ENCODE measurements at regions not wholly inside any gene's neighbourhood (a gene's known extent, or its start where the extent isn't known, plus 50 kb on each side); places are given as distances from the start of the nearest gene placed in this dataset.
A peak's percentile ranks its signal among the peaks of the same experiment; 100 is the strongest.

DNA sequence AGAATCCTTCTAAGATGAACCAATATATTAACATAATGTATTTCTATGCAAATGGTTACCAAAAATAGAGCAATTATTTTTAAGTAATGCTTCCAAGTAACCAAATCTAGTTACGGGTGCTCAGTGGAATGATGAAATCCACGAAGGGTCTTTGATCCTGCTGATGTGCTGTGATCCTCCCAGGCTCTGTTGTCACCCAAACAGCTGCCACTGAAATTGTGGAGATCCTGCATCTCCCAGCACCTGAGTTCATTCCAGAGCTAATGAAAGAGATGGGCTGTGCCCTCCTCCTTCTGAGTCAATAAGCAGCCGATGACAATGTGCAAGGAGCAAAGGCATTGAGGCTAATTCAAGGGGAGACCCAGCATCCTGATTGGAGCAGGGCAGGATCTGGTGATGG lies 362.4 kb upstream of the SOX11 start:
- 77% methylated on average over 3 of the region's 3 CpGs for WGBS (ENCODE audit: insufficient coverage)
- Histone ChIP-seq H3K4me3 (ENCODE audit: low read depth, low read length) (no peak overlapping the region), H3K36me3 (ENCODE audit: control insufficient read depth, insufficient read depth, low read length) (no peaks in the 10 kb centered on the region), H3K27me3 (ENCODE audit: control insufficient read depth, insufficient read depth, low read length) (no peaks in the 10 kb centered on the region), H3K27ac (ENCODE audit: low read depth, low read length) (no peak overlapping the region), H3K9me3 (ENCODE audit: control insufficient read depth, insufficient read depth, low read length) (no peaks in the 10 kb centered on the region), H3K4me1 (ENCODE audit: control insufficient read depth, insufficient read depth, low read length) (peaks cover 3% of the 10 kb centered on the region)
- DNase-seq (ENCODE audit: low read depth in 4 of 6, low spot score in 6 of 6): no peak

GRCh38 chr2:5330961-5331360 lies 361.2 kb upstream of the SOX11 start:
- Histone ChIP-seq H3K4me1 (ENCODE audit: control insufficient read depth, insufficient read depth, low read length) (peaks cover 3% of the 10 kb centered on the region), H3K36me3 (ENCODE audit: control insufficient read depth, insufficient read depth, low read length) (no peaks in the 10 kb centered on the region), H3K9me3 (ENCODE audit: control insufficient read depth, insufficient read depth, low read length) (no peaks in the 10 kb centered on the region), H3K27ac (ENCODE audit: low read depth, low read length) (no peak overlapping the region), H3K27me3 (ENCODE audit: control insufficient read depth, insufficient read depth, low read length) (no peaks in the 10 kb centered on the region), H3K4me3 (ENCODE audit: low read depth, low read length) (no peak overlapping the region)
- no CpG with 5 or more reads among the region's 1 CpG for WGBS (ENCODE audit: insufficient coverage)
- DNase-seq (ENCODE audit: low read depth in 4 of 6, low spot score in 6 of 6): no peak

DNA sequence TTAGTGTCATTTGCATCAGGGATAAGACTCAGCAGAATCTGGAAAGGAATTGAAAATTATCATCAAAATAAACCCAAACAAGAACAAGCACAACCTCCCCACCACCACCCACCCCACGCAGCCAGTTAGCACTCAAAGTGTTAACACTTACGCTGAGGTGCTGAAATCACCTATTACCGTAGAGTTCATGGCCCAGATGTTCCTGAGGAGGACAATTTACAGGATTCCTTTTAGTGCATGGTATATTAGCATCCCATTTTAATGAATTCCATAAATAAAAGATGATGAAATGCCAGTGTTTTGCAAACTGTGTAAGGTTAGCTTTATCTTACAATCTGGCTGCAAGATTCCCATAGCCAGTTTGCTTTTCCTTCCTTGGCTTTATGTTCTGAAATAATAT lies 359.3 kb upstream of the SOX11 start:
- H3K36me3 ChIP-seq (ENCODE audit: control insufficient read depth, insufficient read depth, low read length): no peaks in the 10 kb centered on the region
- no CpG with 5 or more reads among the region's 3 CpGs for WGBS (ENCODE audit: insufficient coverage)
- no peaks in the 10 kb centered on the region for H3K9me3 ChIP-seq (ENCODE audit: control insufficient read depth, insufficient read depth, low read length)
- H3K27me3 ChIP-seq (ENCODE audit: control insufficient read depth, insufficient read depth, low read length): no peaks in the 10 kb centered on the region
- DNase-seq (ENCODE audit: low read depth in 4 of 6, low spot score in 6 of 6): peak in 1 of 6 donors; percentile 26
- H3K27ac ChIP-seq (ENCODE audit: low read depth, low read length): no peak overlapping the region
- peaks cover 3% of the 10 kb centered on the region for H3K4me1 ChIP-seq (ENCODE audit: control insufficient read depth, insufficient read depth, low read length)
- no peak overlapping the region for H3K4me3 ChIP-seq (ENCODE audit: low read depth, low read length)

DNA sequence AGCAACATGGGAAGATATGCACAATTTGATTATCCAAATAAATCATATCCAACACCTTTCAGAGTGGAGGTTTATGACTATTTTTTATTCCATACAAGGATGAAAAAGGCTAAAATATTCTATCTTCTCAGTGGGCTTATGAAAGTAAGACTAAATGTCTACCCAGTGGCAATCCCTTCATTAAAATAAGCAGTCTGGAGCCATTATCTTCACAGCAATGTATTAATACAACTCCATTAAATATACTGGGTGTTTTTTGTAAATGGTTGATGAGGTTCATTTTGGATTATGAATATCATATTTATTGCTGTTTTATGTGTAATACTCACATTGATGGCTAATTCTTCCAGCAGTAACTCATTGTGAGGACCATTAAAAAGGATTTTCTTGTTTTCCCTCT lies 352.7 kb upstream of the SOX11 start:
- Histone ChIP-seq H3K9me3 (ENCODE audit: control insufficient read depth, insufficient read depth, low read length) (no peaks in the 10 kb centered on the region), H3K27me3 (ENCODE audit: control insufficient read depth, insufficient read depth, low read length) (no peaks in the 10 kb centered on the region), H3K27ac (ENCODE audit: low read depth, low read length) (no peak overlapping the region), H3K4me1 (ENCODE audit: control insufficient read depth, insufficient read depth, low read length) (no peaks in the 10 kb centered on the region), H3K36me3 (ENCODE audit: control insufficient read depth, insufficient read depth, low read length) (no peaks in the 10 kb centered on the region), H3K4me3 (ENCODE audit: low read depth, low read length) (no peak overlapping the region)
- DNase-seq (ENCODE audit: low read depth in 4 of 6, low spot score in 6 of 6): peak in 1 of 6 donors; percentile 72

DNA sequence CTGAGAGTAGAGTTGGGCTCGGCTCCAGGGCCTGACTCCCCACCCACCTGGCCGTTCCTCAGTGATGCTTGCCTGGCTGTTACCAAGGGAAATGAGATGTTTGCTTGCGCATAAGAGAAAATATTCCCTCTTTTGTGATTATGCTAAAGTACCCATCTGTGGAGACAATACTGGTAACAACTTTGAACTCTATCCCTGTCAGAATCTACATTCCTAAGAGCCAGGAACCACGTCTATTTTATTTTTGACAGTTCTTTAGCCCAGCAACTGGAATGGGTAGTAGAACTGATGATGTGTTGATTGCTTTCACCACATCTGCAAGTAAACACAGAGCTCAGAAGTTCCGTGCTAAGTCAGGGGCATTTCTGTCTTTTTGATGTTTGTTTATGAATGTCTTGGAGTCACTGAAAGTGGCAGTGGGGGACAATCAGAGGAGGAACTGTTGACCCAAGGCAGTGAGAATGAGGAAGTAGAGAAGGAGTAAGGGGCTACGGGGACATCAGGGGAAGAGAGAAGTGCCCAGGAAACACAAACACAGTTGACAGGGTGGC lies 348.3 kb upstream of the SOX11 start:
- H3K9me3 ChIP-seq (ENCODE audit: control insufficient read depth, insufficient read depth, low read length): no peaks in the 10 kb centered on the region
- no peaks in the 10 kb centered on the region for H3K27me3 ChIP-seq (ENCODE audit: control insufficient read depth, insufficient read depth, low read length)
- no peaks in the 10 kb centered on the region for H3K36me3 ChIP-seq (ENCODE audit: control insufficient read depth, insufficient read depth, low read length)
- H3K27ac ChIP-seq (ENCODE audit: low read depth, low read length): no peak overlapping the region
- no peaks in the 10 kb centered on the region for H3K4me1 ChIP-seq (ENCODE audit: control insufficient read depth, insufficient read depth, low read length)
- H3K4me3 ChIP-seq (ENCODE audit: low read depth, low read length): no peak overlapping the region
- no peak for DNase-seq (ENCODE audit: low read depth in 4 of 6, low spot score in 6 of 6)
- WGBS (ENCODE audit: insufficient coverage): 90% methylated on average over 2 of the region's 6 CpGs

- Histone ChIP-seq H3K4me1 (ENCODE audit: control insufficient read depth, insufficient read depth, low read length) (no peaks in the 10 kb centered on the region), H3K4me3 (ENCODE audit: low read depth, low read length) (no peak overlapping the region), H3K9me3 (ENCODE audit: control insufficient read depth, insufficient read depth, low read length) (no peaks in the 10 kb centered on the region), H3K27ac (ENCODE audit: low read depth, low read length) (no peak overlapping the region), H3K36me3 (ENCODE audit: control insufficient read depth, insufficient read depth, low read length) (no peaks in the 10 kb centered on the region), H3K27me3 (ENCODE audit: control insufficient read depth, insufficient read depth, low read length) (no peaks in the 10 kb centered on the region)
- no peak for DNase-seq (ENCODE audit: low read depth in 4 of 6, low spot score in 6 of 6)
- WGBS (ENCODE audit: insufficient coverage): 64% methylated on average over 2 of the region's 2 CpGs
These were observed 339.9 kb upstream of the SOX11 start for GRCh38 chr2:5352286-5352685.

DNA sequence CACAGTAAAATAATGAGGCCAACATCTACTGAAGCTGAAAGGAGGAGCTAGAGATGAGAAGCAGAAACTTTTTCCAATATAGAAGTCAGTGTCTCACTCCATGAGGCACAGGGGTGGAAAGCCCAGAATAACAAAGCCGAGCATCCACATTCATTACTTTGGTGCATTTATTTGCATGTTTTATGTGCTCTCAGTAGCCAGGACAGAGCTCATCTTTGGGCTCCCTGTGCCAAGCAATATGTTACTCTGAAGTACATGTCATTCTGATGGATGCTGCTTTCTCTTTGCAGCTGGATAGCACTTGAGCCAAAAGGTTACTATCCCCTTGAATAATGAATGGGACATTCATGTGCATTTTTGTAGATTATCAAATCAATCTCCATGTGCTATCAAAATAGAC lies 338.6 kb upstream of the SOX11 start:
- DNase-seq (ENCODE audit: low read depth in 4 of 6, low spot score in 6 of 6): peak in 2 of 6 donors; percentile 35 to 57
- H3K4me3 ChIP-seq (ENCODE audit: low read depth, low read length): no peak overlapping the region

GRCh38 chr2:5359397-5359796 lies 332.8 kb upstream of the SOX11 start:
- no peaks in the 10 kb centered on the region for H3K4me1 ChIP-seq (ENCODE audit: control insufficient read depth, insufficient read depth, low read length)
- no peak overlapping the region for H3K4me3 ChIP-seq (ENCODE audit: low read depth, low read length)
- H3K36me3 ChIP-seq (ENCODE audit: control insufficient read depth, insufficient read depth, low read length): no peaks in the 10 kb centered on the region
- H3K27ac ChIP-seq (ENCODE audit: low read depth, low read length): no peak overlapping the region
- H3K27me3 ChIP-seq (ENCODE audit: control insufficient read depth, insufficient read depth, low read length): no peaks in the 10 kb centered on the region
- no peaks in the 10 kb centered on the region for H3K9me3 ChIP-seq (ENCODE audit: control insufficient read depth, insufficient read depth, low read length)
- peak in 2 of 6 donors; percentile 72 to 92 for DNase-seq (ENCODE audit: low read depth in 4 of 6, low spot score in 6 of 6)
- WGBS (ENCODE audit: insufficient coverage): 67% methylated on average over 1 of the region's 6 CpGs

More for the DNA sequence above, 338.6 kb upstream of the SOX11 start:
- no peaks in the 10 kb centered on the region for H3K36me3 ChIP-seq (ENCODE audit: control insufficient read depth, insufficient read depth, low read length)
- no peaks in the 10 kb centered on the region for H3K4me1 ChIP-seq (ENCODE audit: control insufficient read depth, insufficient read depth, low read length)
- no CpG with 5 or more reads among the region's 1 CpG for WGBS (ENCODE audit: insufficient coverage)
- no peaks in the 10 kb centered on the region for H3K27me3 ChIP-seq (ENCODE audit: control insufficient read depth, insufficient read depth, low read length)
- no peak overlapping the region for H3K27ac ChIP-seq (ENCODE audit: low read depth, low read length)
- no peaks in the 10 kb centered on the region for H3K9me3 ChIP-seq (ENCODE audit: control insufficient read depth, insufficient read depth, low read length)

DNA sequence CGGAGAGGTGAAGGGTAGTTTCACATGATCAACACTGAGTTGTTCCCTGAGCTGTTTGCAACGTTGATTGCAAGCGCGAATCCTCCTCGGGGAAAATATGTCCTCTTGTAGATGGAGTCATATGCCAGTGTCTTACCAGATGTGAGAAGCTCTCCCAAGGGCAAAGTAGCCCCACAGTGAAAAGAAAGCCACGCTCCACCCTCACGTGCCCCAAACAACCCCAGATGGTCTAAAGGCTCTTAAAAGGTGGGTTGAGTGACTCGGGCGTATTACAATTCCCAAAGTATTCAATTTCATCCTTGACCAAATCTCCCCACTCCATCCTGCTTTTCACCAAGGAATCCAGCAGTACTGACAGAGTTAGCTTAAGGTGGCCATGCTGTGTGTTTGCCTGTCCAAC lies 332.1 kb upstream of the SOX11 start:
- H3K4me3 ChIP-seq (ENCODE audit: low read depth, low read length): no peak overlapping the region
- H3K27ac ChIP-seq (ENCODE audit: low read depth, low read length): no peak overlapping the region
- DNase-seq (ENCODE audit: low read depth in 4 of 6, low spot score in 6 of 6): no peak
- H3K27me3 ChIP-seq (ENCODE audit: control insufficient read depth, insufficient read depth, low read length): no peaks in the 10 kb centered on the region
- H3K36me3 ChIP-seq (ENCODE audit: control insufficient read depth, insufficient read depth, low read length): no peaks in the 10 kb centered on the region
- WGBS (ENCODE audit: insufficient coverage): 81% methylated on average over 5 of the region's 9 CpGs
- no peaks in the 10 kb centered on the region for H3K4me1 ChIP-seq (ENCODE audit: control insufficient read depth, insufficient read depth, low read length)
- H3K9me3 ChIP-seq (ENCODE audit: control insufficient read depth, insufficient read depth, low read length): no peaks in the 10 kb centered on the region

DNA sequence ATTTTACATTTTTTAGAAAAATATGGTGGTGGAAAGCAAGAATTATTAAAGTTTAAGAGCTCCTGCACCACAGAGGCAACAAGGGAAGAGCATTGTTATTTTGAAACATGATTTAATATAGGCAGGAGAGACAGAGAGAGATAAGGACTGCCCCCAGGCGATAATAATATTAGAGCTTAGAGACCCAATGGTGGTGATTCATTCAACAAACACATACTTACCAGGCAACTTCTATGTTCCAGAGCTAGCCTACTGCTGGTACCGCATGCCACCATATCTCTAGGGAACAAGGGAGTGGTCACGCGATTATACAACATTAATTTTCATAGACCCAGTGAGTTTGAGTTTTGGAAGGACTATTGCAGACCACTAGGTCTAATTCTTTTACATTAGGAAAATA lies 327.8 kb upstream of the SOX11 start:
- DNase-seq (ENCODE audit: low read depth in 4 of 6, low spot score in 6 of 6): no peak
- H3K27ac ChIP-seq (ENCODE audit: low read depth, low read length): no peak overlapping the region
- H3K4me1 ChIP-seq (ENCODE audit: control insufficient read depth, insufficient read depth, low read length): peaks cover 6% of the 10 kb centered on the region
- no peaks in the 10 kb centered on the region for H3K9me3 ChIP-seq (ENCODE audit: control insufficient read depth, insufficient read depth, low read length)
- H3K27me3 ChIP-seq (ENCODE audit: control insufficient read depth, insufficient read depth, low read length): no peaks in the 10 kb centered on the region
- H3K4me3 ChIP-seq (ENCODE audit: low read depth, low read length): no peak overlapping the region
- WGBS (ENCODE audit: insufficient coverage): no CpG with 5 or more reads among the region's 4 CpGs
- no peaks in the 10 kb centered on the region for H3K36me3 ChIP-seq (ENCODE audit: control insufficient read depth, insufficient read depth, low read length)
